DMS 273 (cell line): ENCODE measurements at regions not wholly inside any gene's neighbourhood (a gene's known extent, or its start where the extent isn't known, plus 50 kb on each side); places are given as distances from the start of the nearest gene placed in this dataset.
"Not testable (repeated sequence)": the region's sequence is repeated elsewhere in the genome, so short reads cannot be mapped to it uniquely, and the experiment has no call there.

Experiments used
- DNase-seq: peaks from one replicate; lab custom pipeline; 2025; ENCODE audit not compliant: unreplicated experiment; lab: John Stamatoyannopoulos, UW

- no peak for DNase-seq
Measured at GRCh38 chr3:152213203-152213602, 55.5 kb upstream of the MBNL1 start.

GRCh38 chr3:152213938-152214337, 54.8 kb upstream of the MBNL1 start:
- no peak for DNase-seq

- not testable (repeated sequence) for DNase-seq
Measured at GRCh38 chr3:152216960-152217865, 51.5 kb upstream of the MBNL1 start.

GRCh38 chr3:152218602-152219001, 50.1 kb upstream of the MBNL1 start:
- no peak for DNase-seq
